ENCODE measurements at regions not wholly inside any gene's neighbourhood (a gene's known extent, or its start where the extent isn't known, plus 50 kb on each side); places are given as distances from the start of the nearest gene placed in this dataset.
"Not testable (repeated sequence)": the region's sequence is repeated elsewhere in the genome, so short reads cannot be mapped to it uniquely, and the experiment has no call there.

- no CpG with 5 or more reads among the region's 4 CpGs for WGBS (ENCODE audit: insufficient coverage)
- no peak overlapping the region for H3K27ac ChIP-seq (ENCODE audit: low read depth in 1 of 2, low read length in 2 of 2)
- Mint-ChIP-seq H3K27ac (no peak overlapping the region), H3K9me3 (peaks cover 0 to 7% (median 5%) of the 10 kb centered on the region in 7 donors), H3K4me1 (no peaks in the 10 kb centered on the region), H3K4me3 (no peak overlapping the region), H3K27me3 (ENCODE audit: low read depth in 3 of 3) (no peaks in the 10 kb centered on the region), H3K36me3 (no peaks in the 10 kb centered on the region)
- H4K20me1 ChIP-seq (ENCODE audit: insufficient read depth, low read length) = no peaks in the 10 kb centered on the region
- no peaks in the 10 kb centered on the region for H3K79me2 ChIP-seq (ENCODE audit: insufficient read depth, low read length)
- no peak for TF ChIP-seq CTCF (IDR thresholded peaks at IDR 0.05)
- intact Hi-C loops (cut with micrococcal nuclease) = no loop called here
- H3K4me3 ChIP-seq (replicated peaks in 1 of 3; ENCODE audit: low read depth in 2 of 3, low read length in 3 of 3) = no peak overlapping the region
- no peaks in the 10 kb centered on the region for H3K4me1 ChIP-seq (ENCODE audit: control insufficient read depth in 1 of 2, insufficient read depth in 2 of 2, low read length in 2 of 2)
- H3K9ac ChIP-seq (ENCODE audit: insufficient read depth, low read length, poor library complexity, severe bottlenecking) = no peak overlapping the region
- no peak overlapping the region for H3K4me2 ChIP-seq (replicated peaks; ENCODE audit: extremely low read depth, low read length, poor library complexity, severe bottlenecking)
- DNase-seq = no peak
- no peak overlapping the region for H2AFZ ChIP-seq (ENCODE audit: insufficient read depth, low read depth, low read length, poor library complexity, severe bottlenecking)
- H3K9me3 ChIP-seq (replicated peaks in 1 of 2; ENCODE audit: control insufficient read depth in 1 of 2, insufficient read depth in 1 of 2, low read length in 2 of 2) = peaks cover 0 to 7% of the 10 kb centered on the region in 2 donors
- no peaks in the 10 kb centered on the region for H3K27me3 ChIP-seq (ENCODE audit: control insufficient read depth in 2 of 2, insufficient read depth in 2 of 2, low read length in 2 of 2)
- H3K36me3 ChIP-seq (replicated peaks in 1 of 2; ENCODE audit: control insufficient read depth in 1 of 2, insufficient read depth in 2 of 2, low read length in 2 of 2) = no peaks in the 10 kb centered on the region
These were observed 581.6 kb upstream of the ADAMTS5 start for GRCh38 chr21:27548486-27548885.

- Mint-ChIP-seq H3K27me3 (ENCODE audit: low read depth in 3 of 3) (no peaks in the 10 kb centered on the region), H3K9me3 (peaks cover 0 to 11% (median 3%) of the 10 kb centered on the region in 7 donors), H3K4me3 (no peak overlapping the region), H3K4me1 (no peaks in the 10 kb centered on the region), H3K27ac (no peak overlapping the region), H3K36me3 (no peaks in the 10 kb centered on the region)
- Histone ChIP-seq H3K9me3 (replicated peaks in 1 of 2; ENCODE audit: control insufficient read depth in 1 of 2, insufficient read depth in 1 of 2, low read length in 2 of 2) (peaks cover 0 to 4% of the 10 kb centered on the region in 2 donors), H3K4me1 (ENCODE audit: control insufficient read depth in 1 of 2, insufficient read depth in 2 of 2, low read length in 2 of 2) (no peaks in the 10 kb centered on the region), H3K36me3 (replicated peaks in 1 of 2; ENCODE audit: control insufficient read depth in 1 of 2, insufficient read depth in 2 of 2, low read length in 2 of 2) (no peaks in the 10 kb centered on the region), H2AFZ (ENCODE audit: insufficient read depth, low read depth, low read length, poor library complexity, severe bottlenecking) (no peak overlapping the region), H3K27me3 (ENCODE audit: control insufficient read depth in 2 of 2, insufficient read depth in 2 of 2, low read length in 2 of 2) (no peaks in the 10 kb centered on the region), H3K4me3 (replicated peaks in 1 of 3; ENCODE audit: low read depth in 2 of 3, low read length in 3 of 3) (no peak overlapping the region), H3K27ac (ENCODE audit: low read depth in 1 of 2, low read length in 2 of 2) (no peak overlapping the region), H3K79me2 (ENCODE audit: insufficient read depth, low read length) (no peaks in the 10 kb centered on the region), H3K4me2 (replicated peaks; ENCODE audit: extremely low read depth, low read length, poor library complexity, severe bottlenecking) (no peak overlapping the region), H3K9ac (ENCODE audit: insufficient read depth, low read length, poor library complexity, severe bottlenecking) (no peak overlapping the region), H4K20me1 (ENCODE audit: insufficient read depth, low read length) (no peaks in the 10 kb centered on the region)
- intact Hi-C loops (cut with micrococcal nuclease) = no loop called here
- no peak for DNase-seq
- WGBS (ENCODE audit: insufficient coverage) = no CpG with 5 or more reads among the region's 4 CpGs
- TF ChIP-seq CTCF (IDR thresholded peaks at IDR 0.05) = no peak
These were observed 579.0 kb upstream of the ADAMTS5 start for GRCh38 chr21:27545754-27546349.

GRCh38 chr21:27542126-27542525 lies 575.2 kb upstream of the ADAMTS5 start:
- H4K20me1 ChIP-seq (ENCODE audit: insufficient read depth, low read length); H3K27ac ChIP-seq (ENCODE audit: low read depth in 1 of 2, low read length in 2 of 2); H3K27me3 Mint-ChIP-seq (ENCODE audit: low read depth in 3 of 3); H3K27me3 ChIP-seq (ENCODE audit: control insufficient read depth in 2 of 2, insufficient read depth in 2 of 2, low read length in 2 of 2); H3K4me1 ChIP-seq (ENCODE audit: control insufficient read depth in 1 of 2, insufficient read depth in 2 of 2, low read length in 2 of 2); H3K9ac ChIP-seq (ENCODE audit: insufficient read depth, low read length, poor library complexity, severe bottlenecking); H3K4me2 ChIP-seq (replicated peaks; ENCODE audit: extremely low read depth, low read length, poor library complexity, severe bottlenecking); DNase-seq; H3K79me2 ChIP-seq (ENCODE audit: insufficient read depth, low read length); H3K27ac Mint-ChIP-seq; H2AFZ ChIP-seq (ENCODE audit: insufficient read depth, low read depth, low read length, poor library complexity, severe bottlenecking); H3K9me3 ChIP-seq (replicated peaks in 1 of 2; ENCODE audit: control insufficient read depth in 1 of 2, insufficient read depth in 1 of 2, low read length in 2 of 2); H3K4me3 ChIP-seq (replicated peaks in 1 of 3; ENCODE audit: low read depth in 2 of 3, low read length in 3 of 3); H3K36me3 Mint-ChIP-seq; intact Hi-C loops (cut with micrococcal nuclease); H3K36me3 ChIP-seq (replicated peaks in 1 of 2; ENCODE audit: control insufficient read depth in 1 of 2, insufficient read depth in 2 of 2, low read length in 2 of 2); H3K4me1 Mint-ChIP-seq; H3K4me3 Mint-ChIP-seq: not testable (repeated sequence)
- 83% methylated on average over 1 of the region's 1 CpG for WGBS (ENCODE audit: insufficient coverage)
- peaks cover 0 to 13% (median 3%) of the 10 kb centered on the region in 7 donors for H3K9me3 Mint-ChIP-seq
